ENCODE measurements at regions not wholly inside any gene's neighbourhood (a gene's known extent, or its start where the extent isn't known, plus 50 kb on each side); places are given as distances from the start of the nearest gene placed in this dataset.
"Not testable (repeated sequence)": the region's sequence is repeated elsewhere in the genome, so short reads cannot be mapped to it uniquely, and the experiment has no call there.

- no peak for DNase-seq (ENCODE audit: low spot score)
- no peak for TF ChIP-seq CTCF (IDR thresholded peaks at IDR 0.05; ENCODE audit: extremely low read depth, missing control alignments)
These were observed 94.3 kb upstream of the GNAI1 start for GRCh38 chr7:80040335-80040734.

- DNase-seq (ENCODE audit: low spot score): no peak
- no peak for TF ChIP-seq CTCF (IDR thresholded peaks at IDR 0.05; ENCODE audit: extremely low read depth, missing control alignments)
These were observed 95.3 kb upstream of the GNAI1 start for GRCh38 chr7:80039251-80039884.

- no peak for TF ChIP-seq CTCF (IDR thresholded peaks at IDR 0.05; ENCODE audit: extremely low read depth, missing control alignments)
- DNase-seq (ENCODE audit: low spot score): no peak
These were observed 96.9 kb upstream of the GNAI1 start for GRCh38 chr7:80037689-80038088.

- DNase-seq (ENCODE audit: low spot score): no peak
- TF ChIP-seq CTCF (IDR thresholded peaks at IDR 0.05; ENCODE audit: extremely low read depth, missing control alignments): no peak
These were observed 98.5 kb upstream of the GNAI1 start for GRCh38 chr7:80036107-80036506.

- TF ChIP-seq CTCF (IDR thresholded peaks at IDR 0.05; ENCODE audit: extremely low read depth, missing control alignments): no peak
- no peak for DNase-seq (ENCODE audit: low spot score)
These were observed 105.9 kb upstream of the GNAI1 start for GRCh38 chr7:80028717-80029116.

- TF ChIP-seq CTCF (IDR thresholded peaks at IDR 0.05; ENCODE audit: extremely low read depth, missing control alignments): no peak
- DNase-seq (ENCODE audit: low spot score): no peak
These were observed 106.9 kb upstream of the GNAI1 start for GRCh38 chr7:80027611-80028173.

- DNase-seq (ENCODE audit: low spot score): no peak
- no peak for TF ChIP-seq CTCF (IDR thresholded peaks at IDR 0.05; ENCODE audit: extremely low read depth, missing control alignments)
These were observed 107.9 kb upstream of the GNAI1 start for GRCh38 chr7:80026766-80027165.

GRCh38 chr7:80020277-80020676 is 114.4 kb upstream of the GNAI1 start:
- DNase-seq (ENCODE audit: low spot score): not testable (repeated sequence)

- not testable (repeated sequence) for DNase-seq (ENCODE audit: low spot score)
These were observed 114.8 kb upstream of the GNAI1 start for GRCh38 chr7:80019809-80020207.

Data from GM20000 (cell line).